Mucosa of descending colon (tissue), 3 donors: ENCODE measurements at regions not wholly inside any gene's neighbourhood (a gene's known extent, or its start where the extent isn't known, plus 50 kb on each side); places are given as distances from the start of the nearest gene placed in this dataset.
A peak's percentile ranks its signal among the peaks of the same experiment; 100 is the strongest.
"Not testable (repeated sequence)": the region's sequence is repeated elsewhere in the genome, so short reads cannot be mapped to it uniquely, and the experiment has no call there.

ENCODE experiments used
- ATAC-seq: fragments of 200-7000 bp; cut with Tn5 transposase; one replicate; pipeline ENCODE4 v1.9.1; 2020; ENCODE audit warnings: mild to moderate bottlenecking, moderate library complexity
- DNase-seq, 3 donors: peaks; one replicate each; pipeline ENCODE4 v3.0.0-alpha.2; 2020
- H3K36me3 ChIP-seq: fragments of 200-600 bp; one replicate; pipeline ENCODE4 v1.8.0; 2021; ENCODE audit warnings: low read depth, mild to moderate bottlenecking
- H3K4me1 ChIP-seq: fragments of 200-600 bp; one replicate; pipeline ENCODE4 v1.8.0; 2021; ENCODE audit warnings: low read depth, mild to moderate bottlenecking
- H3K4me3 ChIP-seq: fragments of 200-600 bp; one replicate; pipeline ENCODE4 v1.8.0; 2021; ENCODE audit warnings: mild to moderate bottlenecking
- H3K9me3 ChIP-seq: fragments of 200-600 bp; one replicate; pipeline ENCODE4 v1.8.0; 2021; ENCODE audit warnings: mild to moderate bottlenecking
- CTCF ChIP-seq: fragments of 200-600 bp; IDR thresholded peaks from one replicate; pipeline ENCODE4 v1.8.0; 2022; ENCODE audit warnings: antibody characterized with exemption, mild to moderate bottlenecking
- intact Hi-C, 2 donors: fragments of 100-400 bp; cut with DNase I in 1 of 2; cut with micrococcal nuclease in 1 of 2; formaldehyde crosslinking; loops; one replicate each; pipeline versions ENCODE4 v1.11.0 to v1.11.1; 2022; cut with DNase I, micrococcal nuclease
- donor health status: DM: no; HTN: no; CAD: no; lungs with moderate emphysema.
- donor health status: DM: no; HTN: no; CAD: no.
- donor health status: DM: no; HTN: yes; CAD: no.

GRCh38 chr10:62492870-62493180 is 118.7 kb downstream of the ZNF365 start:
- ATAC-seq, result no peak

GRCh38 chr10:62496925-62497324 is 122.8 kb downstream of the ZNF365 start:
- TF ChIP-seq CTCF, result no peak
- Histone ChIP-seq H3K4me3 (no peak overlapping the region), H3K4me1 (no peaks in the 10 kb centered on the region), H3K36me3 (no peaks in the 10 kb centered on the region), H3K9me3 (no peaks in the 10 kb centered on the region)
- no peak for DNase-seq
- intact Hi-C loops, result no loop called here
- no peak for ATAC-seq

More at GRCh38 chr10:62492870-62493180, 118.7 kb downstream of the ZNF365 start:
- DNase-seq, result peak in 1 of 3 donors; percentile 2
- intact Hi-C loops, result no loop called here
- H3K4me3 ChIP-seq, result no peak overlapping the region
- H3K36me3 ChIP-seq, result no peaks in the 10 kb centered on the region
- H3K4me1 ChIP-seq, result no peaks in the 10 kb centered on the region
- no peaks in the 10 kb centered on the region for H3K9me3 ChIP-seq
- no peak for TF ChIP-seq CTCF

- Histone ChIP-seq H3K4me3 (no peak overlapping the region), H3K9me3 (no peaks in the 10 kb centered on the region), H3K36me3 (no peaks in the 10 kb centered on the region), H3K4me1 (no peaks in the 10 kb centered on the region)
- TF ChIP-seq CTCF, result no peak
- no peak for ATAC-seq
- intact Hi-C loops, result no loop called here
- no peak for DNase-seq
Observed at GRCh38 chr10:62498271-62498670, 124.1 kb downstream of the ZNF365 start.

GRCh38 chr10:62500116-62500515 is 125.9 kb downstream of the ZNF365 start:
- DNase-seq, H3K36me3 ChIP-seq, H3K9me3 ChIP-seq, intact Hi-C loops, H3K4me3 ChIP-seq, H3K4me1 ChIP-seq, ATAC-seq: not testable (repeated sequence)

GRCh38 chr10:62501547-62501946 is 127.4 kb downstream of the ZNF365 start:
- no peak overlapping the region for H3K4me3 ChIP-seq
- DNase-seq (no peak), ATAC-seq (no peak)
- intact Hi-C loops, result no loop called here
- no peak for TF ChIP-seq CTCF
- no peaks in the 10 kb centered on the region for H3K9me3 ChIP-seq
- H3K36me3 ChIP-seq, result no peaks in the 10 kb centered on the region
- H3K4me1 ChIP-seq, result no peaks in the 10 kb centered on the region

GRCh38 chr10:62502995-62503613 is 128.9 kb downstream of the ZNF365 start:
- Histone ChIP-seq H3K36me3 (no peaks in the 10 kb centered on the region), H3K4me3 (no peak overlapping the region), H3K9me3 (no peaks in the 10 kb centered on the region), H3K4me1 (no peaks in the 10 kb centered on the region)
- intact Hi-C loops, result no loop called here
- DNase-seq, result peak in 1 of 3 donors; percentile 9
- ATAC-seq, result no peak
- TF ChIP-seq CTCF, result no peak
